PC-9 (cell line): ENCODE measurements at regions not wholly inside any gene's neighbourhood (a gene's known extent, or its start where the extent isn't known, plus 50 kb on each side); places are given as distances from the start of the nearest gene placed in this dataset.
"Not testable (repeated sequence)": the region's sequence is repeated elsewhere in the genome, so short reads cannot be mapped to it uniquely, and the experiment has no call there.

ENCODE experiments used
- EZH2 ChIP-seq: fragments of 200-600 bp; sonication (generic); IDR thresholded peaks from 2 replicates; pipeline ENCODE4 v1.8.0; 2017; ENCODE audit warnings: antibody characterized with exemption, low read depth
- TF ChIP-seq, protein P1 (sequence below): fragments of 200-600 bp; sonication (generic); conservative IDR thresholded peaks from 2 replicates; pipeline ENCODE4 v1.6.1; 2017; ENCODE audit warnings: mixed run types, antibody characterized with exemption, mild to moderate bottlenecking, moderate library complexity

DNA sequence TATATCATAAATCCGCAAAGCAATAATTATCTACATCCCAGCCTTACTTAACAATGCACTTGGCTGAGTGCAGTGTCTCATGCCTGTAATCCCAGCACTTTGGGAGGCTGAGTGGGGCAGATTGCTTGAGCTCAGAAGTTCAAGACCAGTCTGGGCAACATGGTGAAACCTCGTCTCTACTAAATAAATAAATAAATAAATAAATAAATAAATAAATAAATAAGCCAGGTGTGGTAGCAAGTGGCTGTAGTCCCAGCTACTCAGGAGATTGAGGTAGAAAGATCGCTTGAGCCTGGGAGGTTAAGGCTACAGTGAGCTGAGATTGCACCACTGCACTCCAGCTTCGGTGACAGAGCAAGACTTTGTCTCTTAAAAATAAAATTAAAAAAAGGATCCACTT, 898.1 kb downstream of the DNAJB9 start:
- TF ChIP-seq, protein P1, sequence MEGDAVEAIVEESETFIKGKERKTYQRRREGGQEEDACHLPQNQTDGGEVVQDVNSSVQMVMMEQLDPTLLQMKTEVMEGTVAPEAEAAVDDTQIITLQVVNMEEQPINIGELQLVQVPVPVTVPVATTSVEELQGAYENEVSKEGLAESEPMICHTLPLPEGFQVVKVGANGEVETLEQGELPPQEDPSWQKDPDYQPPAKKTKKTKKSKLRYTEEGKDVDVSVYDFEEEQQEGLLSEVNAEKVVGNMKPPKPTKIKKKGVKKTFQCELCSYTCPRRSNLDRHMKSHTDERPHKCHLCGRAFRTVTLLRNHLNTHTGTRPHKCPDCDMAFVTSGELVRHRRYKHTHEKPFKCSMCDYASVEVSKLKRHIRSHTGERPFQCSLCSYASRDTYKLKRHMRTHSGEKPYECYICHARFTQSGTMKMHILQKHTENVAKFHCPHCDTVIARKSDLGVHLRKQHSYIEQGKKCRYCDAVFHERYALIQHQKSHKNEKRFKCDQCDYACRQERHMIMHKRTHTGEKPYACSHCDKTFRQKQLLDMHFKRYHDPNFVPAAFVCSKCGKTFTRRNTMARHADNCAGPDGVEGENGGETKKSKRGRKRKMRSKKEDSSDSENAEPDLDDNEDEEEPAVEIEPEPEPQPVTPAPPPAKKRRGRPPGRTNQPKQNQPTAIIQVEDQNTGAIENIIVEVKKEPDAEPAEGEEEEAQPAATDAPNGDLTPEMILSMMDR, result not testable (repeated sequence)
- not testable (repeated sequence) for TF ChIP-seq EZH2
